Osteoblast (primary cell): ENCODE measurements at regions not wholly inside any gene's neighbourhood (a gene's known extent, or its start where the extent isn't known, plus 50 kb on each side); places are given as distances from the start of the nearest gene placed in this dataset.

Experiments
- DNase-seq: peaks from one replicate; pipeline ENCODE4 v3.0.0; 2011; ENCODE audit warnings: low spot score, mixed read lengths; ENCODE audit not compliant: insufficient read length; ENCODE audit errors: missing footprints
- H2AFZ ChIP-seq: 2 replicates; pipeline ENCODE4 v1.6.0; 2011; ENCODE audit warnings: mild to moderate bottlenecking, low read length
- H3K27ac ChIP-seq: 2 replicates; pipeline ENCODE4 v1.5.1; 2011; ENCODE audit warnings: mild to moderate bottlenecking, low read depth, low read length, moderate library complexity
- H3K27me3 ChIP-seq: 2 replicates; pipeline ENCODE4 v1.6.0; 2012; ENCODE audit warnings: mild to moderate bottlenecking, control low read depth, inconsistent platforms, low read length, moderate library complexity; ENCODE audit not compliant: insufficient read depth
- H3K36me3 ChIP-seq: 2 replicates; pipeline ENCODE4 v1.5.1; 2011; ENCODE audit warnings: mild to moderate bottlenecking, low read length, control low read depth, moderate library complexity; ENCODE audit not compliant: insufficient read depth
- H3K4me1 ChIP-seq: 2 replicates; pipeline ENCODE4 v1.5.1; 2011; ENCODE audit warnings: mild to moderate bottlenecking, low read length, control low read depth, moderate library complexity; ENCODE audit not compliant: insufficient read depth
- H3K4me2 ChIP-seq: 2 replicates; pipeline ENCODE4 v1.6.0; 2011; ENCODE audit warnings: mild to moderate bottlenecking, low read length; ENCODE audit not compliant: insufficient read depth
- H3K4me3 ChIP-seq: fragments of 200-600 bp; sonication (generic); 3 replicates; pipeline ENCODE4 v1.5.1; 2012; ENCODE audit warnings: mild to moderate bottlenecking, low read length, inconsistent platforms; ENCODE audit not compliant: insufficient read depth
- H3K79me2 ChIP-seq: 2 replicates; pipeline ENCODE4 v1.6.0; 2012; ENCODE audit warnings: mild to moderate bottlenecking, low read length, control low read depth, inconsistent platforms; ENCODE audit not compliant: insufficient read depth
- H3K9me3 ChIP-seq: 2 replicates; pipeline ENCODE4 v1.5.1; 2011; ENCODE audit warnings: low read depth, low read length, control low read depth
- H4K20me1 ChIP-seq: 2 replicates; pipeline ENCODE4 v1.6.0; 2012; ENCODE audit warnings: mild to moderate bottlenecking, low read length, control low read depth; ENCODE audit not compliant: insufficient read depth
- CTCF ChIP-seq: IDR thresholded peaks from 2 replicates; pipeline ENCODE4 v1.5.1; 2011; ENCODE audit warnings: mild to moderate bottlenecking, low read depth, low read length, moderate library complexity; ENCODE audit errors: extremely low read depth

DNA sequence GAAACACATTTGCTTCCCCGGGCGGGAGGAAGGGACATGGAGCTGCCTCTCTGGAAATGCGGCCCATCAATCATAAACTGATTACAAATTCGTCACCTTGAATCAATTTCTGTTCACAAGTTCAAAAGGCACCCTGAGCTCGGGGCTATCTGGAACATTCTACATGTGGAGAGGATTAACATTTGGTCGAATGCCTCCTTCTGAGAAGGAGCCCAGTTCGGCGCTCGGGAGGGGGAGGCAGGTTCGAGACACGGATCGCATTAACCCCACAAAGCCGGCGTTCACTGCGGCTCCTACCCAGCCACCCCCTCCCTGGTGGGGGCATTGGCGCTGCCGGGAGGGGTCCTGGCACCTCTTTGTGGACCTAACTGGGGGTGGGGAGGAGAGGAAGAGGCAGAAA is 108.0 kb downstream of the CPZ start:
- Histone ChIP-seq H2AFZ (no peak overlapping the region), H3K36me3 (no peaks in the 10 kb centered on the region), H3K27me3 (peaks cover 21% of the 10 kb centered on the region), H4K20me1 (no peaks in the 10 kb centered on the region), H3K4me2 (no peak overlapping the region), H3K9me3 (no peaks in the 10 kb centered on the region), H3K27ac (no peak overlapping the region), H3K4me1 (no peaks in the 10 kb centered on the region), H3K79me2 (no peaks in the 10 kb centered on the region), H3K4me3 (no peak overlapping the region)
- DNase-seq = peak; percentile 85
- no peak for TF ChIP-seq CTCF

- H3K79me2 ChIP-seq = no peaks in the 10 kb centered on the region
- no peaks in the 10 kb centered on the region for H3K9me3 ChIP-seq
- no peaks in the 10 kb centered on the region for H3K36me3 ChIP-seq
- H3K27ac ChIP-seq = no peak overlapping the region
- H3K4me1 ChIP-seq = no peaks in the 10 kb centered on the region
- no peaks in the 10 kb centered on the region for H4K20me1 ChIP-seq
- no peak overlapping the region for H2AFZ ChIP-seq
- peak; percentile 72 for DNase-seq
- TF ChIP-seq CTCF = no peak
- H3K4me3 ChIP-seq = no peak overlapping the region
- H3K4me2 ChIP-seq = no peak overlapping the region
- peaks cover 21% of the 10 kb centered on the region for H3K27me3 ChIP-seq
Observed at GRCh38 chr4:8699479-8700145, 107.0 kb downstream of the CPZ start.

- H3K36me3 ChIP-seq = no peaks in the 10 kb centered on the region
- no peaks in the 10 kb centered on the region for H4K20me1 ChIP-seq
- H3K4me3 ChIP-seq = no peak overlapping the region
- H3K9me3 ChIP-seq = no peaks in the 10 kb centered on the region
- no peak overlapping the region for H3K4me2 ChIP-seq
- no peak for TF ChIP-seq CTCF
- H3K27me3 ChIP-seq = peaks cover 21% of the 10 kb centered on the region
- no peaks in the 10 kb centered on the region for H3K79me2 ChIP-seq
- no peak overlapping the region for H2AFZ ChIP-seq
- no peak overlapping the region for H3K27ac ChIP-seq
- no peaks in the 10 kb centered on the region for H3K4me1 ChIP-seq
- no peak for DNase-seq
Observed at GRCh38 chr4:8699063-8699385, 106.5 kb downstream of the CPZ start.

DNA sequence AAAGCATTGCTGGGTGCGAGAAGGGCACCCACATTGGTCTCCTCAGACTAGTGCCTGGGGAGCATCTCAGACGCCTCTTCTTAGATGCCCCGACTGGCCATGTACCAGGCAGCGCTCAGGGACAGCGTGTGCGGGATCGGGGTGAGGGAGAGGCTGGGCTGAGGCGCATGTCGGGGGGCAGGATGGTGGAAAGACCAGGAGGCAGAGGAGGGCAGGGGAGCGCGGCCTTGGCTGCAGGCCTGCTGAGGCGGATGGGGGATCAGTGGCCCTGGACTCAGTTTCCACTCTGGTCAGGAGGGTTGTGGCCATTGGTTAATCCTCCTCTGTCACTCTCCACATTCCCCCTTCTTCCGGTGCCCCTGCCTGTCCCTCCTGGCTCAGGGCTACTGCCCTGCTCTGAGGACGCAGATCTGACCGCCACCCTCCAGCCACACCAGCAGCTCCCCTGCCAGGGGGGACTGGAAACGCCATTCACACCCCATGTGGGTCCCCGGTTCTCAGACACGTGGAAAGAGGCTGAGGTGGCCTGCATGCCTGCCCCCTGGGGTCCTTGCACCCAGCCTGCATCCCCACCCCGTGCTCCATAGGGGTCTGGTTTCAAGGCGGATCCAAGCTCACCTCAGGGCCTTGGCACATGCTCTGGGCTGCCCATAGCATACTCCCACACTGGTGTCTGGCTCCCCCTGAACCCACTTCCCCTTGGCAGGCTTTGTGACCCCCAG is 105.9 kb downstream of the CPZ start:
- no peaks in the 10 kb centered on the region for H3K4me1 ChIP-seq
- no peaks in the 10 kb centered on the region for H3K9me3 ChIP-seq
- no peaks in the 10 kb centered on the region for H3K79me2 ChIP-seq
- H3K36me3 ChIP-seq = no peaks in the 10 kb centered on the region
- peak; percentile 72 for DNase-seq
- no peak overlapping the region for H3K4me2 ChIP-seq
- no peak for TF ChIP-seq CTCF
- H3K27me3 ChIP-seq = peaks cover 21% of the 10 kb centered on the region
- no peak overlapping the region for H3K4me3 ChIP-seq
- H3K27ac ChIP-seq = no peak overlapping the region
- no peak overlapping the region for H2AFZ ChIP-seq
- H4K20me1 ChIP-seq = no peaks in the 10 kb centered on the region
